ENCODE measurements at regions not wholly inside any gene's neighbourhood (a gene's known extent, or its start where the extent isn't known, plus 50 kb on each side); places are given as distances from the start of the nearest gene placed in this dataset.

GRCh38 chr16:26342621-26343020, 650.9 kb downstream of the HS3ST4 start:
- TF ChIP-seq, protein P1, sequence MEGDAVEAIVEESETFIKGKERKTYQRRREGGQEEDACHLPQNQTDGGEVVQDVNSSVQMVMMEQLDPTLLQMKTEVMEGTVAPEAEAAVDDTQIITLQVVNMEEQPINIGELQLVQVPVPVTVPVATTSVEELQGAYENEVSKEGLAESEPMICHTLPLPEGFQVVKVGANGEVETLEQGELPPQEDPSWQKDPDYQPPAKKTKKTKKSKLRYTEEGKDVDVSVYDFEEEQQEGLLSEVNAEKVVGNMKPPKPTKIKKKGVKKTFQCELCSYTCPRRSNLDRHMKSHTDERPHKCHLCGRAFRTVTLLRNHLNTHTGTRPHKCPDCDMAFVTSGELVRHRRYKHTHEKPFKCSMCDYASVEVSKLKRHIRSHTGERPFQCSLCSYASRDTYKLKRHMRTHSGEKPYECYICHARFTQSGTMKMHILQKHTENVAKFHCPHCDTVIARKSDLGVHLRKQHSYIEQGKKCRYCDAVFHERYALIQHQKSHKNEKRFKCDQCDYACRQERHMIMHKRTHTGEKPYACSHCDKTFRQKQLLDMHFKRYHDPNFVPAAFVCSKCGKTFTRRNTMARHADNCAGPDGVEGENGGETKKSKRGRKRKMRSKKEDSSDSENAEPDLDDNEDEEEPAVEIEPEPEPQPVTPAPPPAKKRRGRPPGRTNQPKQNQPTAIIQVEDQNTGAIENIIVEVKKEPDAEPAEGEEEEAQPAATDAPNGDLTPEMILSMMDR (IDR thresholded peaks at IDR 0.05) = no peak
- TF ChIP-seq POLR2A (IDR thresholded peaks at IDR 0.05) = no peak

Measured in heart left ventricle (tissue), 13 donors.